Neuronal stem cell (in vitro differentiated cells): ENCODE measurements at regions not wholly inside any gene's neighbourhood (a gene's known extent, or its start where the extent isn't known, plus 50 kb on each side); places are given as distances from the start of the nearest gene placed in this dataset.

Experiments
- DNase-seq: peaks from one replicate; pipeline ENCODE4 v3.0.0-alpha.2; 2013; ENCODE audit warnings: low spot score
- H2AFZ ChIP-seq: one replicate; pipeline ENCODE4 v1.6.1; 2013; ENCODE audit warnings: mild to moderate bottlenecking, low read length, inconsistent platforms
- H2AK5ac ChIP-seq: 2 replicates; pipeline ENCODE4 v1.6.1; 2013; ENCODE audit warnings: low read depth, mild to moderate bottlenecking, inconsistent platforms, low read length, moderate library complexity, mixed read lengths
- H2BK120ac ChIP-seq: 2 replicates; pipeline ENCODE4 v1.6.1; 2013; ENCODE audit warnings: low read depth, mild to moderate bottlenecking, inconsistent platforms, low read length, moderate library complexity, mixed read lengths
- H2BK12ac ChIP-seq: one replicate; pipeline ENCODE4 v1.6.1; 2013; ENCODE audit warnings: low read length, inconsistent platforms
- H2BK15ac ChIP-seq: 2 replicates; pipeline ENCODE4 v1.6.1; 2013; ENCODE audit warnings: mild to moderate bottlenecking, low read length, inconsistent platforms, mixed read lengths
- H2BK5ac ChIP-seq: one replicate; pipeline ENCODE4 v1.6.1; 2013; ENCODE audit warnings: inconsistent platforms, mild to moderate bottlenecking, low read length, moderate library complexity
- H3K14ac ChIP-seq: one replicate; pipeline ENCODE4 v1.6.1; 2013; ENCODE audit warnings: low read length, inconsistent platforms
- H3K18ac ChIP-seq: 2 replicates; pipeline ENCODE4 v1.6.1; 2013; ENCODE audit warnings: low read length, inconsistent platforms
- H3K23ac ChIP-seq: 2 replicates; pipeline ENCODE4 v1.6.1; 2013; ENCODE audit warnings: low read depth, mild to moderate bottlenecking, mixed read lengths, low read length, inconsistent platforms; ENCODE audit not compliant: poor library complexity
- H3K27ac ChIP-seq: replicated peaks from 3 replicates; pipeline ENCODE4 v1.5.1; 2013; ENCODE audit warnings: low read length, inconsistent platforms
- H3K27me3 ChIP-seq, 3 experiments: 2 replicates each; pipeline ENCODE4 v1.6.1; 2013; ENCODE audit warnings: low read length in 3 of 3, mild to moderate bottlenecking in 2 of 3, inconsistent platforms in 1 of 3, low read depth in 1 of 3, mixed read lengths in 1 of 3, moderate library complexity in 1 of 3; ENCODE audit not compliant: control insufficient read depth in 3 of 3, insufficient read depth in 3 of 3
- H3K36me3 ChIP-seq, 2 donors: replicated peaks in 1 of 2; 2 replicates each; pipeline ENCODE4 v1.6.1; 2013; ENCODE audit warnings: low read length in 2 of 2; ENCODE audit not compliant: control insufficient read depth in 2 of 2, insufficient read depth in 2 of 2
- H3K4ac ChIP-seq: 2 replicates; pipeline ENCODE4 v1.6.1; 2013; ENCODE audit warnings: inconsistent platforms, mild to moderate bottlenecking, low read length, moderate library complexity
- H3K4me1 ChIP-seq, 2 donors: 1 replicate in 1 of 2; 2 replicates in 1 of 2; pipeline ENCODE4 v1.6.1; 2013; ENCODE audit warnings: low read length in 2 of 2, low read depth in 1 of 2; ENCODE audit not compliant: control insufficient read depth in 2 of 2, insufficient read depth in 1 of 2
- H3K4me2 ChIP-seq: one replicate; pipeline ENCODE4 v1.6.1; 2013; ENCODE audit warnings: mild to moderate bottlenecking, low read length, inconsistent platforms; ENCODE audit not compliant: insufficient read depth, poor library complexity, severe bottlenecking
- H3K4me3 ChIP-seq, 2 donors: 2 replicates each; pipeline ENCODE4 v1.5.1; 2013; ENCODE audit warnings: low read length in 2 of 2, mild to moderate bottlenecking in 2 of 2, inconsistent platforms in 1 of 2, moderate library complexity in 1 of 2
- H3K79me1 ChIP-seq: one replicate; pipeline ENCODE4 v1.6.1; 2013; ENCODE audit warnings: low read depth, mild to moderate bottlenecking, inconsistent platforms, low read length, moderate library complexity
- H3K9ac ChIP-seq: one replicate; pipeline ENCODE4 v1.6.1; 2013; ENCODE audit warnings: mild to moderate bottlenecking, low read depth, low read length, inconsistent platforms; ENCODE audit not compliant: poor library complexity
- H3K9me3 ChIP-seq, 2 donors: replicated peaks in 1 of 2; 2 replicates each; pipeline versions ENCODE3 to v1.6.1; 2013; ENCODE audit warnings: low read length in 2 of 2, mild to moderate bottlenecking in 2 of 2, inconsistent platforms in 1 of 2, low read depth in 1 of 2, mixed read lengths in 1 of 2, moderate library complexity in 1 of 2; ENCODE audit not compliant: control insufficient read depth in 2 of 2, insufficient read depth in 1 of 2
- H4K8ac ChIP-seq: one replicate; pipeline ENCODE4 v1.6.1; 2013; ENCODE audit warnings: low read depth, mild to moderate bottlenecking, inconsistent platforms, low read length, moderate library complexity
- H4K91ac ChIP-seq: one replicate; pipeline ENCODE4 v1.6.1; 2013; ENCODE audit warnings: low read length, low read depth, mild to moderate bottlenecking, inconsistent platforms; ENCODE audit not compliant: poor library complexity
- WGBS, 2 donors: extraction: QIAGEN DNeasy Blood & Tissue Kit; methylation state at CpG; one replicate each; pipeline ENCODE4 v1.1.7; 2013; ENCODE audit warnings: missing lambda C conversion rate in 2 of 2, mixed read lengths in 1 of 2; ENCODE audit not compliant: insufficient read length in 2 of 2, insufficient replicate concordance in 1 of 2; ENCODE audit errors: extremely low coverage in 2 of 2; 5-methylcytosine and 5-hydroxymethylcytosine counted together

GRCh38 chr2:136257893-136258292 lies 139.9 kb upstream of the CXCR4 start:
- Histone ChIP-seq H3K79me1 (no peaks in the 10 kb centered on the region), H3K36me3 (no peaks in the 10 kb centered on the region), H3K4me1 (peaks cover 0 to 5% of the 10 kb centered on the region in 2 donors), H2AFZ (no peak overlapping the region), H3K14ac (no peak overlapping the region), H3K4me2 (no peak overlapping the region), H2BK120ac (no peak overlapping the region), H4K8ac (no peak overlapping the region), H2BK5ac (no peak overlapping the region), H3K4me3 (no peak overlapping the region), H3K9me3 (no peaks in the 10 kb centered on the region), H2BK12ac (no peak overlapping the region), H4K91ac (no peak overlapping the region), H3K4ac (no peak overlapping the region), H3K23ac (no peak overlapping the region), H3K27me3 (no peaks in the 10 kb centered on the region), H3K27ac (no peak overlapping the region), H3K9ac (no peak overlapping the region), H2AK5ac (no peak overlapping the region), H3K18ac (no peak overlapping the region), H2BK15ac (no peak overlapping the region)
- WGBS, 2 donors = no CpG with 5 or more reads among the region's 1 CpG
- DNase-seq = no peak

GRCh38 chr2:136255648-136256461 lies 137.9 kb upstream of the CXCR4 start:
- no peak overlapping the region for H2AFZ ChIP-seq
- WGBS, 2 donors = no CpG with 5 or more reads among the region's 9 CpGs
- H3K9me3 ChIP-seq = no peaks in the 10 kb centered on the region
- H3K79me1 ChIP-seq = no peaks in the 10 kb centered on the region
- no peak overlapping the region for H3K4me2 ChIP-seq
- no peak overlapping the region for H3K23ac ChIP-seq
- H3K27me3 ChIP-seq = no peaks in the 10 kb centered on the region
- no peak overlapping the region for H4K8ac ChIP-seq
- no peak overlapping the region for H3K14ac ChIP-seq
- H3K9ac ChIP-seq = no peak overlapping the region
- H3K4me1 ChIP-seq = peaks cover 0 to 5% of the 10 kb centered on the region in 2 donors
- no peak overlapping the region for H3K18ac ChIP-seq
- no peak overlapping the region for H2BK5ac ChIP-seq
- H2BK15ac ChIP-seq = no peak overlapping the region
- no peak overlapping the region for H4K91ac ChIP-seq
- no peak overlapping the region for H3K4me3 ChIP-seq
- H3K27ac ChIP-seq = no peak overlapping the region
- no peaks in the 10 kb centered on the region for H3K36me3 ChIP-seq
- no peak overlapping the region for H2BK120ac ChIP-seq
- H2BK12ac ChIP-seq = no peak overlapping the region
- H2AK5ac ChIP-seq = no peak overlapping the region
- DNase-seq = no peak
- H3K4ac ChIP-seq = no peak overlapping the region

GRCh38 chr2:136255127-136255526 lies 137.2 kb upstream of the CXCR4 start:
- no peaks in the 10 kb centered on the region for H3K79me1 ChIP-seq
- no peak overlapping the region for H3K14ac ChIP-seq
- peaks cover 0 to 5% of the 10 kb centered on the region in 2 donors for H3K4me1 ChIP-seq
- H2AK5ac ChIP-seq = no peak overlapping the region
- H2BK12ac ChIP-seq = no peak overlapping the region
- WGBS, 2 donors = no CpG with 5 or more reads among the region's 3 CpGs
- no peak for DNase-seq
- H2BK120ac ChIP-seq = no peak overlapping the region
- H3K9me3 ChIP-seq = no peaks in the 10 kb centered on the region
- no peak overlapping the region for H3K9ac ChIP-seq
- no peak overlapping the region for H3K4me2 ChIP-seq
- H4K8ac ChIP-seq = no peak overlapping the region
- H2BK15ac ChIP-seq = no peak overlapping the region
- no peak overlapping the region for H3K4ac ChIP-seq
- H3K27ac ChIP-seq = no peak overlapping the region
- H4K91ac ChIP-seq = no peak overlapping the region
- H3K27me3 ChIP-seq = no peaks in the 10 kb centered on the region
- H3K18ac ChIP-seq = no peak overlapping the region
- H2AFZ ChIP-seq = no peak overlapping the region
- no peak overlapping the region for H2BK5ac ChIP-seq
- H3K36me3 ChIP-seq = no peaks in the 10 kb centered on the region
- H3K4me3 ChIP-seq = no peak overlapping the region
- no peak overlapping the region for H3K23ac ChIP-seq

GRCh38 chr2:136254681-136255080 lies 136.7 kb upstream of the CXCR4 start:
- Histone ChIP-seq H3K4me3 (no peak overlapping the region), H2BK15ac (no peak overlapping the region), H2AFZ (no peak overlapping the region), H2AK5ac (no peak overlapping the region), H3K9me3 (no peaks in the 10 kb centered on the region), H2BK12ac (no peak overlapping the region), H3K27ac (no peak overlapping the region), H3K14ac (no peak overlapping the region), H4K91ac (no peak overlapping the region), H3K9ac (no peak overlapping the region), H3K36me3 (no peaks in the 10 kb centered on the region), H3K18ac (no peak overlapping the region), H3K23ac (no peak overlapping the region), H3K4me1 (peaks cover 0 to 5% of the 10 kb centered on the region in 2 donors), H3K4me2 (no peak overlapping the region), H2BK5ac (no peak overlapping the region), H3K27me3 (no peaks in the 10 kb centered on the region), H3K79me1 (no peaks in the 10 kb centered on the region), H4K8ac (no peak overlapping the region), H3K4ac (no peak overlapping the region), H2BK120ac (no peak overlapping the region)
- no peak for DNase-seq
- no CpG with 5 or more reads among the region's 3 CpGs for WGBS, 2 donors
